Peyer's patch (tissue), 4 donors: ENCODE measurements at regions not wholly inside any gene's neighbourhood (a gene's known extent, or its start where the extent isn't known, plus 50 kb on each side); places are given as distances from the start of the nearest gene placed in this dataset.

Experiments
- POLR2A ChIP-seq, 2 donors: fragments of 450-650 bp; IDR thresholded peaks; one replicate each; pipeline ENCODE4 v1.5.1; 2017; ENCODE audit warnings: antibody characterized with exemption in 2 of 2, mild to moderate bottlenecking in 2 of 2, moderate library complexity in 2 of 2
- TF ChIP-seq, protein P1 (sequence below), 6 experiments: fragments of 450-650 bp in 4 of 6; fragments of 200-600 bp in 2 of 6; sonication (generic) in 1 of 6; IDR thresholded peaks; one replicate each; pipeline ENCODE4 v1.5.1; 2017 to 2019; ENCODE audit warnings: antibody characterized with exemption in 6 of 6, mild to moderate bottlenecking in 3 of 6, moderate library complexity in 1 of 6

DNA sequence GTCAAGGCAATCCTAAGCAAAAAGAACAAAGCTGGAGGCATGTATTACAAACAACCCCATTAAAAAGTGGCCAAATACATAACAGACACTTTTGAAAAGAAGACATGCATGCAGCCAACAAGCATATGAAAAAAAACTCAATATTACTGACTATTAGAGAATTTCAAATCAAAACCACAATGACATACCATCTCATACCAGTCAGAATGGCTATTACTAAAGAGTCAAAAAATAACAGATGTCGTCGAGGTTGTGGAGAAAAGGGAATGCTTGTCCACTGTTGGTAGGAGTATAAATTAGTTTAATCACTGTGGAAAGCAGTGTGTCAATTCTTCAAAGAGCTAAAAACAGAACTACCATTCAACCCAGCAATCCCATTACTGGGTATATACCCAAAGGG is 604.6 kb upstream of the GRIA3 start:
- TF ChIP-seq, protein P1, sequence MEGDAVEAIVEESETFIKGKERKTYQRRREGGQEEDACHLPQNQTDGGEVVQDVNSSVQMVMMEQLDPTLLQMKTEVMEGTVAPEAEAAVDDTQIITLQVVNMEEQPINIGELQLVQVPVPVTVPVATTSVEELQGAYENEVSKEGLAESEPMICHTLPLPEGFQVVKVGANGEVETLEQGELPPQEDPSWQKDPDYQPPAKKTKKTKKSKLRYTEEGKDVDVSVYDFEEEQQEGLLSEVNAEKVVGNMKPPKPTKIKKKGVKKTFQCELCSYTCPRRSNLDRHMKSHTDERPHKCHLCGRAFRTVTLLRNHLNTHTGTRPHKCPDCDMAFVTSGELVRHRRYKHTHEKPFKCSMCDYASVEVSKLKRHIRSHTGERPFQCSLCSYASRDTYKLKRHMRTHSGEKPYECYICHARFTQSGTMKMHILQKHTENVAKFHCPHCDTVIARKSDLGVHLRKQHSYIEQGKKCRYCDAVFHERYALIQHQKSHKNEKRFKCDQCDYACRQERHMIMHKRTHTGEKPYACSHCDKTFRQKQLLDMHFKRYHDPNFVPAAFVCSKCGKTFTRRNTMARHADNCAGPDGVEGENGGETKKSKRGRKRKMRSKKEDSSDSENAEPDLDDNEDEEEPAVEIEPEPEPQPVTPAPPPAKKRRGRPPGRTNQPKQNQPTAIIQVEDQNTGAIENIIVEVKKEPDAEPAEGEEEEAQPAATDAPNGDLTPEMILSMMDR (IDR thresholded peaks at IDR 0.05) = no peak
- no peak for TF ChIP-seq POLR2A (IDR thresholded peaks at IDR 0.05)
